ENCODE measurements at regions not wholly inside any gene's neighbourhood (a gene's known extent, or its start where the extent isn't known, plus 50 kb on each side); places are given as distances from the start of the nearest gene placed in this dataset.

DNA sequence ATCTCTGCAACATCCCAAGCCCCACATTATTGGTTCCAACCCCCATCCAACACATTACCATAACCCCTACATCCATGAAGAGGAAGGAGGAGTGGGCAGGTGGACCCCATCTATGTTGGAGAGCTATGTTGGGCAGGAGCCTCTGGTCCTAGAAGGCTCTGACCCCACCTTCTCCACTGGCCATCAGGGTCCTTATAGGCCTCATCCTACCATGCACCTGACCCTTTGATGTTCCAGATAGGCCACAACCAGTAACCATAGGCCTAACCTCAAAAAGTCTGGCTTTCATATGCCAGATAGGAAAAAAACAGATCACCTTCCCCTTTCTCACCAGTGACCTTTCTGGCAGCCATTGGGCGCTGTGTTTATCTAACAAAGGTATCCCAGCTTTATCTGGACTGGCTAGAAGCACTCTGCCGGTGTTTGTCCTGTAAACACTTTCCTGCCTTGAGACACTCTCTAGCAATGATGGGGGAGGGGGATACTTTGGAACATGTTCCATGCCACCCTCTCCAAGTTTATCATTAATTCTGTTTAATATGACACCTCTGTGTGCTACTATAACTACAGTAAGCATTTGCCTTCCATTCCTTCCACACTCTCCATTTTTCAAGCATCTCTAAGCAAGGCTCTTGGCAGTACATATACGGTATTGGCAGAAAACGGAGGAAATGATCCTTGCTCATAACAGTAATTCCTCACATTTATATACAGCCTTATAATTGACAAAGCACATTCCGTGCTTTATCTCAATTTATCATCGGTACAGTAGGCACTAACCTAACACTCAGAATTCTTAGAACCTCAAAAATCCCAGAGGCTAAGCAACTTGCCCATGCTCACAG lies 377.1 kb downstream of the VPS13C start:
- Histone ChIP-seq H3K36me3 (ENCODE audit: control insufficient read depth in 2 of 2, insufficient read depth in 2 of 2, low read length in 1 of 2) (no peaks in the 10 kb centered on the region), H4K20me1 (ENCODE audit: control insufficient read depth, insufficient read depth) (no peaks in the 10 kb centered on the region), H3K4me3 (no peak overlapping the region), H3K4me1 (ENCODE audit: control insufficient read depth, insufficient read depth, low read length) (no peaks in the 10 kb centered on the region), H3K79me2 (ENCODE audit: control insufficient read depth, insufficient read depth, low read length) (no peaks in the 10 kb centered on the region), H3K27me3 (replicated peaks in 1 of 2; ENCODE audit: control insufficient read depth in 2 of 2, insufficient read depth in 2 of 2, low read length in 1 of 2) (peaks cover 0 to 3% of the 10 kb centered on the region in 2 experiments; a peak in 1 of 4 replicates), H3K4me2 (ENCODE audit: control insufficient read depth, insufficient read depth) (no peak overlapping the region), H3K9me3 (replicated peaks; ENCODE audit: control insufficient read depth, insufficient read depth, low read length) (no peaks in the 10 kb centered on the region), H3K27ac (ENCODE audit: control insufficient read depth, insufficient read depth) (no peak overlapping the region), H2AFZ (ENCODE audit: control insufficient read depth, low read depth, low read length) (no peak overlapping the region), H3K9ac (ENCODE audit: control insufficient read depth, insufficient read depth, low read length) (no peak overlapping the region)
- in situ Hi-C loops (cut with MboI) (no loop called here), intact Hi-C loops (cut with micrococcal nuclease; ENCODE audit: unreplicated experiment) (no loop called here)
- WGBS (ENCODE audit: insufficient coverage, insufficient replicate concordance, low lambda C conversion rate, missing lambda C conversion rate), result 34% methylated on average over 6 of the region's 6 CpGs
- SMC1A ChIA-PET (ENCODE audit: uncharacterized antibody, unreplicated experiment), result no interaction called here
- ATAC-seq (no peak), FAIRE-seq (no peak), DNase-seq (ENCODE audit: low read depth, low spot score) (no peak)
- RAD21 ChIA-PET (ENCODE audit: unreplicated experiment), result no interaction called here
- BruUV-seq (replicated peaks), result no TSS peak
- CTCF ChIA-PET, result no interaction called here
- POLR2A ChIA-PET, result no interaction called here
- no peak for TF ChIP-seq SPI1 (IDR thresholded peaks at IDR 0.05; ENCODE audit: borderline replicate concordance, insufficient read depth, low read depth, low read length)
- TF ChIP-seq, protein P1, sequence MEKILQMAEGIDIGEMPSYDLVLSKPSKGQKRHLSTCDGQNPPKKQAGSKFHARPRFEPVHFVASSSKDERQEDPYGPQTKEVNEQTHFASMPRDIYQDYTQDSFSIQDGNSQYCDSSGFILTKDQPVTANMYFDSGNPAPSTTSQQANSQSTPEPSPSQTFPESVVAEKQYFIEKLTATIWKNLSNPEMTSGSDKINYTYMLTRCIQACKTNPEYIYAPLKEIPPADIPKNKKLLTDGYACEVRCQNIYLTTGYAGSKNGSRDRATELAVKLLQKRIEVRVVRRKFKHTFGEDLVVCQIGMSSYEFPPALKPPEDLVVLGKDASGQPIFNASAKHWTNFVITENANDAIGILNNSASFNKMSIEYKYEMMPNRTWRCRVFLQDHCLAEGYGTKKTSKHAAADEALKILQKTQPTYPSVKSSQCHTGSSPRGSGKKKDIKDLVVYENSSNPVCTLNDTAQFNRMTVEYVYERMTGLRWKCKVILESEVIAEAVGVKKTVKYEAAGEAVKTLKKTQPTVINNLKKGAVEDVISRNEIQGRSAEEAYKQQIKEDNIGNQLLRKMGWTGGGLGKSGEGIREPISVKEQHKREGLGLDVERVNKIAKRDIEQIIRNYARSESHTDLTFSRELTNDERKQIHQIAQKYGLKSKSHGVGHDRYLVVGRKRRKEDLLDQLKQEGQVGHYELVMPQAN (conservative IDR thresholded peaks at IDR 0.05), result no peak
- TF ChIP-seq TAF1 (IDR thresholded peaks at IDR 0.05; ENCODE audit: borderline replicate concordance, low read depth, low read length), result no peak
- no peak for TF ChIP-seq SIX5 (IDR thresholded peaks at IDR 0.05; ENCODE audit: low read depth, low read length, severe bottlenecking)
- TF ChIP-seq FOXK2 (IDR thresholded peaks at IDR 0.05), result no peak
- TF ChIP-seq ZBED1 (IDR thresholded peaks at IDR 0.05; ENCODE audit: borderline replicate concordance), result no peak
- no peak for TF ChIP-seq BACH1 (IDR thresholded peaks at IDR 0.05; ENCODE audit: borderline replicate concordance)
- TF ChIP-seq REST (IDR thresholded peaks at IDR 0.05; ENCODE audit: low read depth, low read length), result no peak
